ENCODE measurements at regions not wholly inside any gene's neighbourhood (a gene's known extent, or its start where the extent isn't known, plus 50 kb on each side); places are given as distances from the start of the nearest gene placed in this dataset.

DNA sequence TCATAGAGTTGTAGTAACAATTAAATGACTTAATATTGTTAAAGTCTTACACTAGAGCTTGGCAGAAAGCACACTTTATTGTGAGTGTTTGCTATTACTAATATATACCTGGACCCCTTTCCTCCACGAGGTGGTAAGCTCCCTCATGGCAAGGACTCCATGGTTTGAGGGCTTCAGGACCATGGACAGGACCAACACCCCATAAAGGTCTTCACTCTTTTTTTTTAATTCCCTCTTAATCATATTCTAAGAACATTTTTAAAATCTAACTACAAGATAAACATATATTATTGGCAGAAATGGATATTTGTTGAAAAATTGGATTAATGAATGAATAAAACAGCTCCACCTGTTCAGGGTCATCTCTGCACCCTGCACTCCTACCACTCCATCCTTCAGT lies 154.5 kb downstream of the CBLN1 start:
- peak; percentile 7 for DNase-seq (ENCODE audit: low spot score)

DNA sequence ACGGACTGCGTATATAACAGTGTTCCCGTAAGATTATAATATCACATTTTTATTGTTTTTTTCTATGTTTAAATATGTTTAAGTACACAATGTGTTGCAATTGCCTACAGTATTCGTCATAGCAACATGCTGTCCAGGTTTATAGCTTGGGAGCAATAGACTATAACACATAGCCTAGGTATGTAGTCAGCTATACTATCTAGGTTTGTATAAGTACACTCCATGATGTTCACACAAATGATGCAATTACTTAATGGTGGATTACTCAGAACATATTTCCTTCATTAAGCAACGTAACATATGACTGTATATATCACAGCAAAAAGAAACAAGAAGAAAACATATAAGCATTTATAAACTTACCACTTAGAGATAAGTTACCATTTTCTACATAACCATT lies 160.0 kb downstream of the CBLN1 start:
- DNase-seq (ENCODE audit: low spot score) = no peak

DNA sequence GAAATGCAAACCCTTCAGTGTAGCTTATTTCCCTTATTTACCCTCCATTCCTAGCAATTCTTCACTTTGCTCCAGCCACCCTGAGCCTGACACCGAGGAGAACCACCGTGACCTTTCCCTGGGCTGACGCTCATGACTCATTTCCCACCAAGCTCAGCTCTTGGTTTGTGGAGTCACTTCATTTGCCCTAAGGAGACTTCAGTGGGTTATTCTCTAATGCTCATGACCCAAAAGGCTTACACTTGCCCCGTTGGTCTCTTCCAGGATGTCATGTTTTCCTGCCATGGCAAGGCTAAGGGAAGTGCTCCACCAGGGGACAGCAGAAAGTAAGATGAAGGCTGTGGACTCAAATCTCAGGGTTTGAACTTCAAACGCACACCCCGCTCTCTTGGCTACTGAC lies 161.0 kb downstream of the CBLN1 start:
- DNase-seq (ENCODE audit: low spot score) = no peak

DNA sequence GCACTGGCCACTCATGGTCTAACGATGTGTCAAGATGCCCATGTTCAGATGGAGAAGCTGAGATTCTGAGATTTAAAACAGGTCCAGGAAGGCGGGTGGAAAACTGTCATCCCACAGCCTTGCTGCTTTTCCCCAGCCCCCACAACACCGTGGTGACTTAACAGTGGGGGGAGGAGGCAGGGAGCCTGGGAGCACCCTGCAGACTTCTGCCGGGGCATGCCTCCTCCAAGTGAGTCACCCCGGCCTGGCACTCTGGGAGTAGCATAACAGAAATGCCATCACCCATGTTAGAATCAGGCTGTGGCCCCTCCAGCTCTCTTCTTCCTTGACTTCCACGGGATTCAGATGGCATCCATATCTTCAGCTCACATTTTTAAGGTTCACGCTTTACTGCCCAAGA lies 164.8 kb downstream of the CBLN1 start:
- peak; percentile 11 for DNase-seq (ENCODE audit: low spot score)

DNA sequence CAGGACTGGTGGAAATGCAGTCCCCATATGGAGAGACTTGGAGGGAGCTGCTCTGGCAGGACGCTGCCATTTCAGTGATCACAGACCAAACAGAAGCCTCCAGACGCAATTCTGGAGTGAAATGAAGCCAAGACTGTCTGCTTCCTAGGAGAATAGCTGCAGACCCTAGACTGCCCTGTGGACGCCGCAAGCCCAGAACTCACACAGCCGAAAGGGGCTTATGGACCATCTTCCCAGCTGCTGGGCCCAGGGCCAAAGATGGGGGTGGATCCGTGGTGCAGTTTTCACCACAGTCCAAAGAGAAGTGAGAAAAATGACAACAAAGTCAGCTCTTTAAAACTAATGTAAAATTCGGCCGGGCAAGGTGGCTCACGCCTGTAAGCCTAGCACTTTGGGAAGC lies 165.7 kb downstream of the CBLN1 start:
- no peak for DNase-seq (ENCODE audit: low spot score)

DNA sequence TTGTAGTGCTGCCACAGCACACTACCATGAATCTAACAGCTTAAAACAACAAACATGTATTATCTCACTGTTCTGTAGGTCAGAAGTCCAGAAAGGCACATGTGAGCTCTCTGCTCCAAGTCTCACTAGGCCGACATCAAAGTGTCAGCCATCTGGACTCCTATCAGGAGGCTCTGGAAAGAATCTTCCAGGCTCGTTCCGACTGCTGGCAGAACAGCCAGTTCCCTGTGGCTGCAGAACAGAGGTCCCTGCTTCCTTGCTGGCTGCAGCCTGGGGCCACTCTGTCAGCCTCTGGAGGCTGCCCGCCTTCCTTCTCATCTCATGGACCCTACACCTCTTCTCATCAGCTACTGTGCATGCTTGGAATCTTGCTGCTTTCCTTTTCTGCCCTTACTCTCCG lies 168.9 kb downstream of the CBLN1 start:
- DNase-seq (ENCODE audit: low spot score) = no peak

DNA sequence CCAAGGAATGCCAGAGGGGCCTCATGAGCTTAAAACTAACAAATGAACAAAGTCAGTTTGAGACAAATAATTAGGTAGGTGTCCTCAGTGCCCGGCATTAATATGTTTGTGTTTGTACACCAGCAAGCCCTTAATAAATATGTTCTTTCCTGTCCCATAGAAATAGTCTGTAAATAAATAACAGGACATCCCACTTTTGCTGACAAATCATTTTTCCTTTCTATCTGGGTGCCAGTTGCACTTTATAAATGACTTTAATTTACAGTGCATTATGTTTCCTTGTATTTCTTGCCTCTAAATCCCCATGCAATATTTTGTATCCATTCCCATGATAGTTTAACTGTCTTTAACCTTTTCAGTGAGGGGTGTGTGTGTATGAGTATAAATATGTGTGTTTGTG lies 170.3 kb downstream of the CBLN1 start:
- DNase-seq (ENCODE audit: low spot score) = no peak

DNA sequence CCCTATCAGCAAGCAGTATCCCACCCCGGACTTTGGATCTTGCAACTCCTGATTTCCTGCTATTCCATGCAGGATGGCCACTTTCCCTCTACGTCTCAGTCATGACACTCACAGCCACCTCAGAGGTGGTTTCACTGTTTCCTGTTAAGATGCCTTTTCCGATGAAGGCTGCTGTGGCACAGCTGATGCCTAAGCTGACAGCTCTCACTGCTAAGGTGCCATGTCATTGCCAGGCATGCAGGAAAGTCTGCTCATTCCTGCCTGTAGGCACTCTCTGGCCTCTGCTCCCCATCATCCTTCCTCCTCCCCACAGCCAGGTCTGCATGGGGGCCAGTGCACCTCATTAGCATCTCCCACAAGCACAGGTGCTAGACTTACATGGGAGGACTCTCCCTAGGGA lies 173.0 kb downstream of the CBLN1 start:
- no peak for DNase-seq (ENCODE audit: low spot score)

DNA sequence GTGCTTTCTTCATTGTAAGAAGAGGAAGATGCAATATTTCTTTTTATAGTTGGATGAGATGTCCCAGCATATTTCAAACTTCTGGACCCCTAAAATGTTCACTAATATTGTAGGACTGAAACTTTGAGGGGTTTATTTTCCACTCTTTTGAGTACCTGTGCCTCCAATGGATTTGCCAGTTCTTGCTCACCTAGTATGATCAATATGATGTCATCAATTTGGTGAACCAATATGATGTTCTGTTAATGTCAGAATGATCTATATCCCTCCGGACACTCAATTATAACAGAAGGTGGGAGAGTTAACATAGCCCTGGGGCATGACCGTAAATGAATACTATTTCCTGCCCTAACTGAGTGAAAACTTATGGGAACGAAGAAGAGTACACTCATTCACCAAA lies 178.3 kb downstream of the CBLN1 start:
- no peak for DNase-seq (ENCODE audit: low spot score)

DNA sequence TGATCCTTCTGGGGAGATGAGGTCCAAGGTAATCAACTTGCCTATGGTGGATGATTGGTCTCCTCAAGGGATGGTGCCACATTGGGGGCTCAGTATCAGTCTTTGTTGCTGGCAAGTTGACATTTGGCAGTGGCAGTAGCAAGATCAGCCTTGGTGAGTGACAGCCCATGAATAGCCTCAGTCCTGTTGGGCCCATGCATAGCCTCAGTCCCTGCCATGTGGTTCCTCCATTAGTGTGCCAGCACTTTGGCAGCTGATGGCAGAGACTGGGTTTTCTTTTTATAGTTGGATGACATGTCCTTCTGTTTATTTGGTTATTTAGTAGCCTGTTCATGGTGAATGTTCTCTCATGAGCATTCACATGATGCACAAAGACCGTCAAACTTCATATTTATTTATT lies 179.6 kb downstream of the CBLN1 start:
- no peak for DNase-seq (ENCODE audit: low spot score)

DNA sequence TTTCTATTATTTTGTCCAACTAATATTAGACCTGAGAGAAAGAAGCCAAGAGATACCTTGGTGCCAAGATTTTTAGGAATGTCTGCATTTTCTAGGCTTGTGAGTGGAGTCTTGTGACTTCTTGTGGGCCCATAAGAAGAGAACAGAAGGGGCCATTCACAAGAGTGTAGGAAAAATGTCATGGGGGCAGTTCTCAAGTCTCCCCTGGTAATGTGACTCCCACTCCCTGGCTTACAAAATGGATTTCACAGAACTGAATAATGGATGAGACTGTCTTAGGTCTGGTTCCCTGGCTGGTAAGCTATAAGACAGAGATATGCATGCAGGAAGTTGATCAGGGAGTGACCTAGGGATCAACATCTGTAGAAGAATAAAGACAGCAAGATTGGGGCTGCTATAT lies 181.3 kb downstream of the CBLN1 start:
- no peak for DNase-seq (ENCODE audit: low spot score)

DNA sequence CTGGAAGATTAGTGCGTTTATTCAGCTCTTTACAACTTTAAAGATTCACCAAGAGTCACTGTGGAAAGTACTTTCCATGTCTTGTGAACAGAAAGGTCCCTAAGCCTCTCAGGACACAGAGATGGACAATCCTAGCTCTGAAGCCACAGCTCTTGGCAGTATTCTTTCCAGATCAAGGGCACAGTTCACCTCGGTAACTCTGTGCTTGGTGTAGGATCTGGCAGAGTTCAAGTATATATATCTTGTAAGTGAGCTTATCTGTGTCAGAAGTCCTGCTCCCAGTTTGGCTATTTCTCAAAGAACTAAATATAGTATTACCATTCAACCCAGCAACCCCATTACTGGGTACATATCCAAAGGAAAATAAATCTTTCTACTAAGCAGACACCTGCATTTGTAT lies 183.7 kb downstream of the CBLN1 start:
- DNase-seq (ENCODE audit: low spot score) = no peak

DNA sequence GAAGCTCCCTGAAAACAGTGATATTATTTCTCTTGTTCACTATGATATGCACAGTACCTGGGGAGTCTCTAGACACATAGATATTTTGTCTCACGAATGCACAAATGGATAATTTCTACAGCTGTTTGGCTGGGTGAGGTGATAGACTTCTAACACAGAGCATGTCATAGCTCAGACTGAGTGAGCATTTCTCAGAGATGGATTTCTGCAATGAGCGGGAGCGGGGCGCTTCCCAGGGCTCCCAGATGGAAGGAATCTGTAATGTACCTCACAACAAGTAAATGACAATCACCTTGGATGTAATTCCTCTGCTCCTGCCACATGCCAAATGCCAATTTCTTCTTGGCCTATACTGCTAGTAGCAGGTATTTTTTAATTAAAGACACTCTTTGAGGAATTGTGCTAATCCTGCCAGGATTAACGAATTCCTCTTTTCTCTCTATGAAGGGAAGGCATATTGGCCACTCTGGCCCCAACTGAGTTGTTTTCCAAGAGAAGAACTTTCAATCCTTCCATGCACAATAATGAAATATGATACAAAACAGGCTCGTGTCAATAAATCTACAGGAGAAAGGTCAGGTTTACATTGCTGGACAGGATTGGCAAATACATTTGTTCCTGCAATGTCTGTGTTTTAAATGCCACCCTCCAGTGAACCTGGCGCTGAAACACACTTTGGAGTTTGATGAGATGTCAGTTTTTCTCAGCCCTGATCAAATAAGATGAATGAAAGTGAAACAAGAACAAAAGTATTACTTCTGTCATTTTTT lies 185.3 kb downstream of the CBLN1 start:
- no peak for DNase-seq (ENCODE audit: low spot score)

DNA sequence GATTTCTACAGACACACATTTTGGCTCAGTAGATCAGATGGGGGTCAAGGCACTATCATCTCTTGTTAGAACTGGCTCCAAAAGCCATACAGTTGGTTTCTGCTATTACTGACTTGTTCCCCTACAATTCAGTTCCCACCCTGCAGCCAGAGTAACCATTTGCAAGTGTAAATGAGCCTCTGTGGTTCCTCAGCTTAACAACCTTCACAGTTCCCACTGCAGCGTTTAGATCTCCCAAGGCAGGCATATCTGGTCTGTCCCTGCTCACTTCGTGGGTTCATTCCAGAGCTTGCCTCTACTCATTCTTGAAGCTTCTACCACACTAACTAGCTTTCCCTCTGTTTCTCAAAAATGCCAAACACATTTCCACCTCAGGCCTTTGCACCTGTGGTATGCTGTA lies 186.1 kb downstream of the CBLN1 start:
- no peak for DNase-seq (ENCODE audit: low spot score)

DNA sequence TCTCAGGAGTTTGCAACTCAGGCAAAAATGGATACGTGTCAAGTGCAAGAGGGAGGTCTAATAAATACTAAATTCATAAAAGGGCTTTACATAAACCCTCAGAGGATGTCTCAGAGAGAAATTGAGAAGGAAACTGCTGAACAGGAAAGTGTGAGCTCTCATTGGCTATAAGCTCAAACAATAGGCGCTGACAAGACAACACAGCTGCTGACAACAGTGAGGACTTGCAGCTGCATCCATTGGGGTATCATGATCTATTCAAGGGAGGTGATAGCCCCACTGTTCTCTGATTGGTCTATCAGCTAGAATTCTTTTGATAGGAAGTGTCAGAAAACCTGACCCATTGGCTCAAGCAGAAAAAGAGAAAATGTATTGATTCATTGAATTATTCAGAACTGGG lies 187.2 kb downstream of the CBLN1 start:
- no peak for DNase-seq (ENCODE audit: low spot score)

DNA sequence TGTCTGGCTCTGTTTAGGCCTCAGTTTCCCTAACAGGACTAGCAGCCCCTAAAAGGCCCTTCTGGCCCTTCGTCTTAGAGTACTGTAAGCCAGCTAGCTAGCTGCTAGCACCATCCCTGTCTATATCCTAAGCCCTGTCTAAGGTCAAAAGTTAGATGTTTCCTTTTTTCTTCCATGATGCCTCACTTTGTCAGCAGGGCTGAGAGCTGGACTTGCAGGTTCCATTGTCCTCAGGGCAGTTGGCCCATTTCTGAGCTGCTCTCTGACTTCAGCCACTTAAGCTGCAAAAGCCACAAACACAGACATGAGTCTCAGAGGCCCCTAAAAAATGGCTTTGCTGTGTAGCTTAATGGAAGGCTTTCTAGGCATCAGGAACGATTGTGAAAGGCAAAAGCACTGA lies 187.7 kb downstream of the CBLN1 start:
- DNase-seq (ENCODE audit: low spot score) = no peak

DNA sequence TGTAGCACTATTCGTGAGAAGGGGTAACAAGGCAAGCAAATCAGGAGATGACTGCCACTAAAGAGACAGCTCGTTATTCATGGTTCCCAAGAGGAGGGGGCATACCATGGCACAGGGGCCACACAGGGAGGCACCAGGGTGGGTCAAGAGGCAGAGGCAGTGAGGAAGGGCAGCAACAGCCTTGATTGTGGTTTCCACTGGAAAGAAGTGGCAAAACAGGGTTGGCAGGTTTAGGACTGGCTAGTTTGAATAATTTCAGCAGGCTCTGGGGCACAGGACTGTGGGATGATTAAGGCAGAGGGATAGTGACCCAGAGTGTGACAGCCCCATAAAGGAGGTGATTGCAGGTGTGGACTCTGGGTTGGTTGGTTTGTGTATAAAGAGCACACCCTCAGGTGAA lies 188.9 kb downstream of the CBLN1 start:
- no peak for DNase-seq (ENCODE audit: low spot score)

DNA sequence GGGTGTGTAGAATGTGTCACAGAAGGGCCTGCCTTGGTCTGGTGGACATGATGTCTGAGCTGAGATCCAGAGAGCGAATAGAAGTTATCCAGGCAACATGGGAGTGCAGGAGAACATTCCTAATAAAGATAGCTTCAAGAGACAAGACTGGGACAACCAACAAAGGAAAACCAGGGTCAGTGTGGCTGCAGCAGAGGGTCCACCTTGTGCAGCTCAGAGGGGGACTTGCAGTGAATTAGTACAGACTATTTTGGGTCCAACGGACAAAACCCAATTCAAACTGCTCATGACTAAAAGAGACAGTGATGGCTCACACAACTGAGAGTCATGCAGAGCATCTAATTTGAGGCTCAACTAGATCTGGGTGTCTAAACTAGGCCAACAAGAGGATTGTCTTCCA lies 192.1 kb downstream of the CBLN1 start:
- no peak for DNase-seq (ENCODE audit: low spot score)

DNA sequence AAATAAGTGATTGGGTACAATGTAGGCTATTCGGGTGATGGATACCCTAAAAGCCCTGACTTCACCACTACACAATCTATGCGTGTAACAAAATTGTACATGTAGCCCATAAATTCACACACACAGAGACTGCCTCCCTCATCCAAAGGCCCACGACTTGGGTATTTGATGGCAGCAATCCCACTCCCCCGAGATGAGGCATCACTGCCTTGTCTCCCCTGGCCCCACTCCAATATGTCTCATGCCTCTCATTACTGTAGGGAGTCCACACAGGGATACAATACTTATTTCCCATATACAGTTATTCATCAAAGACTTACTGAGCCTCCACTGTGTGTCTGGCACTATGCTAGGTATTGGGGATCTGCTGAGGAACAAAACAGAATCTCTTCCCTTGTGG lies 192.6 kb downstream of the CBLN1 start:
- no peak for DNase-seq (ENCODE audit: low spot score)

DNA sequence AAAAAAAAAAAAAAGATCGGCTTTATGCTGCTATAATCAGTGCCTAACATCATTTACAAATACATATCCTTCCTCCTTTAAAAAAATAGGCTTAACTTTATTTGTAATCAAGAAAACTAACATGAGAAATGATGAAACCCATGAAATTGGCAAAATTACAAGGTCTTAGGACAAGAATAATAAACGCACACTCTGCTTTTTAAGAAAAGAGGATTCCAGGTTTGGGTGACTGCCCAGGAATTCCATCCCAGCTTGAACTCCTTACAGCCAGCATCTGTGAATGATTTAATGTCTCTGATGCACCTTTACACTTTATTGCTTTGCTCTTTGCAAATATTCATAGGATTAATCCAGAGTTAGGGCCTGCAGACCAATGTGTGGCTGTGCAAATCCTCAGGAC lies 196.0 kb downstream of the CBLN1 start:
- DNase-seq (ENCODE audit: low spot score) = no peak

DNA sequence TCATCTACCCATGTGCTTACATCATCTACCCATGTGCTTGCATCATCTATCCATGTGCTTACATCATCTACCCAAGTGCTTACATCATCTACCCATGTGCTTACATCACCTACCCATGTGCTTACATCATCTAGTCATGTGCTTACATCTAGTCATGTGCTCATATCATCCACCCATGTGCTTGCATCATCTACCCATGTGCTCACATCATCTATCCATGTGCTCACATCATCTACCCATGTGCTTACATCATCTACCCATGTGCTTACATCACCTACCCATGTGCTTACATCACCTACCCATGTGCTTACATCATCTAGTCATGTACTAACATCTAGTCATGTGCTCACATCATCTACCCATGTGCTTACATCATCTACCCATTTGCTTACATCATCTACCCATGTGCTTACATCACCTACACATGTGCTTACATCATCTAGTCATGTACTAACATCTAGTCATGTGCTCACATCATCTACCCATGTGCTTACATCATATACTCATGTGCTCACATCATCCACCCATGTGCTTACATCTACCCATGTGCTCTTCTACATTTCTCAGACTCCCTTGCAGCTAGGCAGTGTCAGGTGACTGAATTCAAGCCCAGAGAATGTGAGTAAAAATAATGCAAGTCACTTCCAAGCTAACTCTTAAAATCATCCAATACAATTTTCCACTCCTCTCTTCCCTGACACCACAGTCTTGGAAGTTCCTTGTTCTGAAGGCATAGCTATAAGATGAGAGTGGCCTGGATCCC lies 196.8 kb downstream of the CBLN1 start:
- no peak for DNase-seq (ENCODE audit: low spot score)

DNA sequence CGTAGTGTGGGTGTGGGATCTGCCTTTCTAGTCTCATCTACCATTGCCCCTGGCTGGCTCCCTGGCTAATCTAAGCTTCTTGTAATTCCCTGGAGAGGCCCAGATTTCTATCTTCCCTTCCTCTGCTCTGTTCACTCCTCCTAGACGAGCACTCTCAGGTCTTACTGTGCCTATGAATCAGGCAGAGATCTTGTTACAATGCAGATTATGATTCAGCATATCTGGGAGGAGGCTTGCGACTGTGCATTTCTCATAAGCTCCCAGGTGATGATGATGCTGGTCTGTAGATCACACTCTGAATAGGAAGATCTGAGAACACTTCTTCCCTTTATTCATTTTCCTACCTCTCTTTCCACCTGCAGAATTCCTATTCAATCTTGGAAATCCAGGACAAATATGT lies 200.1 kb downstream of the CBLN1 start:
- no peak for DNase-seq (ENCODE audit: low spot score)

DNA sequence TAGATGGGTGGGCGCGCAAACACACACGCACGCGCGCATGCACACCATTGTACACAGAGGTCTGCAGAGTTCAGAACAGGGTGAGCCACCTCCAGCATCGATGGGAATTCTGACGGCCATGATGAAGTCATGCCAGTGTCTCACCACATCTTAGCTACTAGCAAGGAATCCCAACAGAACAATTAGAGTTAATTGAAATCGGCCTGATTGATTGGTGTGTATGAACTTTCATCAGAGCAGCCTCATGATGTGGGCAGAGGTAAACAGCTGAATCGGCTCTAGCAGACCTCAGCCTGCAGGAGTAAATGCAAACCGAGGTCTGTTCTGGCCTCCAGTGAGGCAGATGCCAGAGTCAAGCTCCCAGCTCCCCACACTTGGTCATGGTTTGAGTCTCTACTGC lies 200.6 kb downstream of the CBLN1 start:
- DNase-seq (ENCODE audit: low spot score) = no peak

DNA sequence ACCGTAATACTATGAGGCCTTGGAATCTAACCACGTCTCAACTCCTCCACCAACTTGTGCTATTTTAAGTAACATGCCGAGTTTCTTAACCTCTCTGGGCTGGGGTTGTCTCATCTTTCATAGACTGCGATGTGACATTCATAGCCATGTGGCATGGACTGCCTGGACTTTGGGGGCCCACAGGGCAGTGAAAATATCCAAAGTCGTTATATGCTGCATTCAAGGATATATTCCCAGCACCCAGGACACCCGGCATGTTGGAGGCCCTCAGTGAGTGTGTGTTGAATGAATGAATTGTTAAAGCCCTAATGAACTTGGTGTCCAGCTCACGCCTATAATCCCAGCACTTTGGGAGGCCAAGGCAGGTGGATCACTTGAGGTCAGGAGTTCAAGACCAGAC lies 203.1 kb downstream of the CBLN1 start:
- no peak for DNase-seq (ENCODE audit: low spot score)
